Endodermal cell (in vitro differentiated cells): ENCODE measurements at regions not wholly inside any gene's neighbourhood (a gene's known extent, or its start where the extent isn't known, plus 50 kb on each side); places are given as distances from the start of the nearest gene placed in this dataset.

Source experiments
- DNase-seq: peaks from one replicate; pipeline ENCODE4 v3.0.0-alpha.2; 2017
- H3K27ac ChIP-seq: 2 replicates; pipeline ENCODE4 v1.5.1; 2013; ENCODE audit warnings: mild to moderate bottlenecking, low read depth, low read length, moderate library complexity
- H3K27me3 ChIP-seq: 2 replicates; pipeline ENCODE4 v1.6.1; 2013; ENCODE audit warnings: mild to moderate bottlenecking, low read length, moderate library complexity; ENCODE audit not compliant: insufficient read depth, control insufficient read depth, poor library complexity, severe bottlenecking
- H3K36me3 ChIP-seq: 2 replicates; pipeline ENCODE4 v1.7.0; 2013; ENCODE audit warnings: mild to moderate bottlenecking, low read length, moderate library complexity; ENCODE audit not compliant: control insufficient read depth, insufficient read depth
- H3K4me1 ChIP-seq: one replicate; pipeline ENCODE4 v1.7.0; 2013; ENCODE audit warnings: low read length; ENCODE audit not compliant: control insufficient read depth, insufficient read depth
- H3K4me3 ChIP-seq: 2 replicates; pipeline ENCODE4 v1.5.1; 2013; ENCODE audit warnings: mild to moderate bottlenecking, low read length, moderate library complexity
- H3K9ac ChIP-seq: 2 replicates; pipeline ENCODE4 v1.6.1; 2013; ENCODE audit warnings: mild to moderate bottlenecking, low read length, moderate library complexity; ENCODE audit not compliant: poor library complexity, severe bottlenecking; ENCODE audit errors: extremely low read depth
- H3K9me3 ChIP-seq: 2 replicates; pipeline ENCODE4 v1.6.1; 2013; ENCODE audit warnings: mild to moderate bottlenecking, low read length, moderate library complexity; ENCODE audit not compliant: control insufficient read depth
- H3K27ac Mint-ChIP-seq: 2 replicates; pipeline ENCODE4 v1.8.0; 2020; ENCODE audit warnings: mixed read lengths
- H3K27me3 Mint-ChIP-seq: 2 replicates; pipeline ENCODE4 v1.8.0; 2021; ENCODE audit warnings: mild to moderate bottlenecking, mixed read lengths; ENCODE audit not compliant: insufficient read depth
- H3K36me3 Mint-ChIP-seq: 2 replicates; pipeline ENCODE4 v1.8.0; 2020; ENCODE audit warnings: low read depth, mixed read lengths
- H3K4me1 Mint-ChIP-seq: 2 replicates; pipeline ENCODE4 v1.8.0; 2020; ENCODE audit warnings: mixed read lengths
- H3K4me3 Mint-ChIP-seq: 2 replicates; pipeline ENCODE4 v1.8.0; 2020; ENCODE audit warnings: mild to moderate bottlenecking, moderate library complexity, mixed read lengths
- H3K9me3 Mint-ChIP-seq: 2 replicates; pipeline ENCODE4 v1.8.0; 2020; ENCODE audit warnings: mild to moderate bottlenecking, mixed read lengths
- WGBS, 2 experiments: methylation state at CpG; one replicate each; pipeline versions ENCODE4 v1.1.5 to v1.1.7; 2013; ENCODE audit warnings: missing lambda C conversion rate in 2 of 2, mixed read lengths in 1 of 2; ENCODE audit not compliant: insufficient coverage in 1 of 2, insufficient read length in 1 of 2; 5-methylcytosine and 5-hydroxymethylcytosine counted together
- TF ChIP-seq, protein P1 (sequence below): fragments of 200-600 bp; sonication (generic); conservative IDR thresholded peaks from 2 replicates; pipeline ENCODE4 v1.5.0; 2021; ENCODE audit warnings: antibody characterized with exemption, mild to moderate bottlenecking

GRCh38 chr10:117782276-117782675 lies 239.7 kb downstream of the EMX2 start:
- H3K4me1 Mint-ChIP-seq: peaks cover 7% of the 10 kb centered on the region
- H3K4me1 ChIP-seq: no peaks in the 10 kb centered on the region
- H3K36me3 ChIP-seq: no peaks in the 10 kb centered on the region
- H3K27ac Mint-ChIP-seq: no peak overlapping the region
- peaks cover 47% of the 10 kb centered on the region for H3K27me3 Mint-ChIP-seq
- peaks cover 8% of the 10 kb centered on the region for H3K27me3 ChIP-seq
- H3K27ac ChIP-seq: no peak overlapping the region
- no peak overlapping the region for H3K4me3 Mint-ChIP-seq
- peak; percentile 38 for DNase-seq
- WGBS, 2 experiments: 75 to 82% methylated on average over 5 of the region's 5 CpGs
- TF ChIP-seq, protein P1, sequence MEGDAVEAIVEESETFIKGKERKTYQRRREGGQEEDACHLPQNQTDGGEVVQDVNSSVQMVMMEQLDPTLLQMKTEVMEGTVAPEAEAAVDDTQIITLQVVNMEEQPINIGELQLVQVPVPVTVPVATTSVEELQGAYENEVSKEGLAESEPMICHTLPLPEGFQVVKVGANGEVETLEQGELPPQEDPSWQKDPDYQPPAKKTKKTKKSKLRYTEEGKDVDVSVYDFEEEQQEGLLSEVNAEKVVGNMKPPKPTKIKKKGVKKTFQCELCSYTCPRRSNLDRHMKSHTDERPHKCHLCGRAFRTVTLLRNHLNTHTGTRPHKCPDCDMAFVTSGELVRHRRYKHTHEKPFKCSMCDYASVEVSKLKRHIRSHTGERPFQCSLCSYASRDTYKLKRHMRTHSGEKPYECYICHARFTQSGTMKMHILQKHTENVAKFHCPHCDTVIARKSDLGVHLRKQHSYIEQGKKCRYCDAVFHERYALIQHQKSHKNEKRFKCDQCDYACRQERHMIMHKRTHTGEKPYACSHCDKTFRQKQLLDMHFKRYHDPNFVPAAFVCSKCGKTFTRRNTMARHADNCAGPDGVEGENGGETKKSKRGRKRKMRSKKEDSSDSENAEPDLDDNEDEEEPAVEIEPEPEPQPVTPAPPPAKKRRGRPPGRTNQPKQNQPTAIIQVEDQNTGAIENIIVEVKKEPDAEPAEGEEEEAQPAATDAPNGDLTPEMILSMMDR: no peak
- H3K9ac ChIP-seq: no peak overlapping the region
- H3K36me3 Mint-ChIP-seq: no peaks in the 10 kb centered on the region
- H3K9me3 ChIP-seq: no peaks in the 10 kb centered on the region
- no peak overlapping the region for H3K4me3 ChIP-seq
- H3K9me3 Mint-ChIP-seq: no peaks in the 10 kb centered on the region

GRCh38 chr10:117783698-117784395 lies 241.3 kb downstream of the EMX2 start:
- no peak overlapping the region for H3K27ac Mint-ChIP-seq
- Histone ChIP-seq H3K27me3 (peaks cover 16% of the 10 kb centered on the region), H3K4me1 (no peaks in the 10 kb centered on the region), H3K9ac (no peak overlapping the region), H3K9me3 (no peaks in the 10 kb centered on the region), H3K27ac (no peak overlapping the region), H3K36me3 (no peaks in the 10 kb centered on the region), H3K4me3 (no peak overlapping the region)
- no peak overlapping the region for H3K4me3 Mint-ChIP-seq
- H3K36me3 Mint-ChIP-seq: no peaks in the 10 kb centered on the region
- H3K27me3 Mint-ChIP-seq: peaks cover 43% of the 10 kb centered on the region
- H3K4me1 Mint-ChIP-seq: peaks cover 7% of the 10 kb centered on the region
- peak; percentile 32 for DNase-seq
- no peaks in the 10 kb centered on the region for H3K9me3 Mint-ChIP-seq
- WGBS, 2 experiments: 91 to 93% methylated on average over 10 to 14 of the region's 14 CpGs
- TF ChIP-seq, protein P1: no peak

GRCh38 chr10:117784776-117785175 lies 242.2 kb downstream of the EMX2 start:
- Mint-ChIP-seq H3K4me3 (no peak overlapping the region), H3K4me1 (peaks cover 7% of the 10 kb centered on the region)
- H3K27me3 ChIP-seq: peaks cover 25% of the 10 kb centered on the region

More at GRCh38 chr10:117784776-117785175, 242.2 kb downstream of the EMX2 start:
- TF ChIP-seq, protein P1: no peak
- DNase-seq: no peak
- WGBS, 2 experiments: 94 to 95% methylated on average over 3 of the region's 3 CpGs
- peaks cover 41% of the 10 kb centered on the region for H3K27me3 Mint-ChIP-seq
- H3K36me3 Mint-ChIP-seq: no peaks in the 10 kb centered on the region
- H3K9me3 ChIP-seq: no peaks in the 10 kb centered on the region
- no peaks in the 10 kb centered on the region for H3K9me3 Mint-ChIP-seq
- H3K4me3 ChIP-seq: no peak overlapping the region
- no peak overlapping the region for H3K27ac ChIP-seq
- H3K27ac Mint-ChIP-seq: no peak overlapping the region
- H3K9ac ChIP-seq: no peak overlapping the region
- H3K36me3 ChIP-seq: no peaks in the 10 kb centered on the region
- H3K4me1 ChIP-seq: no peaks in the 10 kb centered on the region
